Mesenteric fat pad (tissue), 1 donor: ENCODE measurements at regions not wholly inside any gene's neighbourhood (a gene's known extent, or its start where the extent isn't known, plus 50 kb on each side); places are given as distances from the start of the nearest gene placed in this dataset.
"Not testable (repeated sequence)": the region's sequence is repeated elsewhere in the genome, so short reads cannot be mapped to it uniquely, and the experiment has no call there.

ENCODE experiments used
- DNase-seq: peaks from one replicate; pipeline ENCODE4 v3.0.0-alpha.2; 2020; ENCODE audit warnings: low spot score
- donor health status: DM: yes; HTN: yes; CAD: no.

DNA sequence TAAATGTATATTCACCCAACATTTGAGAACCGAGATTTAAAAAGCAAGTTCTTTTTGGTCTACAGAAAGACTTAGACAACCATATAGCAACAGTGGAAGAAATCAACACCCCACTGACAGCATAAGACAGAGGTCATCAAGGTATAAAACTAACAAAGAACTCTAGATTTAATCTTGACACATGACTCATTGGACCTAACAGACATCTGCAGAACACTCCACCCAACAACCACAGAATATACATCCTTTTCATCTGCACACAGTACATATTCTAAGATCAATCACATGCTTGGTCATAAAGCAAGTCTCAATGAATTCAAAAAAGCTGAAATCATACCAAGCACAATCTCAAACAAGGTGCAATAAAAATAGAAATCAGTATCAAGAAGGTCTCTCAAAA lies 65.8 kb downstream of the SPIN4 start:
- DNase-seq: no peak

DNA sequence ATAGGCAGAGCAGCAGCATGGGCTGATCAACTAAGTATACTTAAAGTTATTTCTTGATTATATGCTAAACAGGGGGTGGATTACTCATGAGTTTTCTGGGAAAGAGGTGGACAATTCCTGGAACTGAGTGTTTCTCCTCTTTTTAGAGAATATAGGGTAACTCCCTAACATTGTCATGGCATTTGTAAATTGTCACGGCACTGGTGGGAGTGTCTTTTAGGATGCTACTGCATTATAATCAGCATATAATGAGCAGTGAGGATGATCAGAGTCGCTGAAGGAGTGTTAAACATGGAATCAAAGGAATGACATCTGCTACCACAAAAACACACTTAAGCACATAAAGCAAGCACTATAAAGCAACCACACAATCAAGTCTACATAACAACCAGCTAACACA lies 66.5 kb downstream of the SPIN4 start:
- DNase-seq: no peak

DNA sequence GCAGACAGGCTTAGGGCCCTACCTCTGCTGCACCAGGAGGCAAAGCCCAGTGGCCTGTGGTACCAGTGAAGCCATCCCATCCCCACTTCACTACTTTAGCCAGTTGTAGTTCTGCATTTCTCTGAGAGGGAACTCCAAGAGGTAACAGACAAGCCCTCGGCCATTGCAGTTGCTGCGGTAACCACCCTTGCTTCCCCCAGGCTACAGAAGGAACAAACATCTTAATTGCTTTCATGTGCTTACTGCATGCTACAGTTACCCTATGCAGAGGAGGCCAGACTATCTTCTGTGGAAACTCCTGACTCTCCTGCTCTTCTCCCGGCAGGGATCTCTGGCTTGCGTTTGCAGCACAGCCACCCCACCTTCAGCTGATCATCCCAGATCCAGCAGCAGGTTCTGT lies 67.8 kb downstream of the SPIN4 start:
- DNase-seq: no peak

DNA sequence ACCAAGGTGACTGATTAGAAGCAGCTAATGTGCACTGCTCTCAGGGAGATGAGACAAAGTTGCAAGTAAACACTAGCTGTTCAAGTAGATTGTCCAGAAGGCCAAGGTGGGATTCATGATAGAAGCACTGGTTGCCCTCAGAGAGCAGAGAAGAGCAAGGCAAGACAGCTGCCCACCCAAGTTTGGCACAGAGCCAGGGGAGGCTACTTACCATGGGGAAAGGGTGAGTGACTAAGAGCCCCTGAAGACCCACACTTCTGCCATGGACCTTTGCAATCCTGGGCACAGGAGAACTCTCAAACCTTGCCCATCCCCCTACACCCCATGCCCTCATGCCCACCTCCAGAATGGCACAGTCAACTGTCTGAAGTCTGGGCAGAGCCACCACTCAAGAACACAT lies 68.3 kb downstream of the SPIN4 start:
- no peak for DNase-seq

DNA sequence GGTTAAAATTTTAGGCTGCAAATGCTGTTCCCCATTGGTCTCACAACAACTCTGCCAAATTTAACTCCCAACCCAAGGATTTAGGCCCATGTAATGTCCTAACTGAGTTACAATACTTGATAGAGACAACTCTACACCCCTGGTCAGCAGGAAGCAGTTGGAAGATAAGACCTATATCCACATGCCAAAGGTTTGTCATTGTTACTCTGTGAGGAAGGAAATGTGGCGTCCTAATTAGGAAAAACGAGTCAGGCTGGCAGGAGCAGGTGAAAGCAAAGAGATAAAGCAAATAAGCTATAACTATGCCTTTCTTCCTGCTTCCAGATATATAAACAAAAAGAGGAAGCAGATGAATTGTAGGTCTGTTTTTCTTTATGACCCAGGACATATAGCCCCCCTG lies 69.1 kb downstream of the SPIN4 start:
- DNase-seq: no peak

DNA sequence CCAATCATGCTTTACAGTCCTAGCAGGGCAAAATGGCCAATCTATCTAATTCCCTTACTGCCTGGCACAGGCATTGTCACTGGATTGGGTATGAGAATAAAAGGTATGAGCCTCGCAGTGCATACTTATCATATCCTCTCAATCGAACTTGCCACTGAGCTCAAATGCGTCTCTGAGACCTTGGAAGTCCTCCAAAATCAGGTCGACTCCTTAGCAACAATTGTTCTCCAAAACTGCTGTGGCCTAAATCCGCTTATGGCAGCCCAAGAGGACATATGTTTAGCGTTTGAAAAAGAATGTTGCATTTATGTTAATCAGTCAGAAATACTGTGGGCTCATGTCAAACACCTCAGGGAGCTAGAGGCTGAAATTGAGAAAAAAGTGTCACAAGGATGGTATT lies 69.7 kb downstream of the SPIN4 start:
- no peak for DNase-seq

DNA sequence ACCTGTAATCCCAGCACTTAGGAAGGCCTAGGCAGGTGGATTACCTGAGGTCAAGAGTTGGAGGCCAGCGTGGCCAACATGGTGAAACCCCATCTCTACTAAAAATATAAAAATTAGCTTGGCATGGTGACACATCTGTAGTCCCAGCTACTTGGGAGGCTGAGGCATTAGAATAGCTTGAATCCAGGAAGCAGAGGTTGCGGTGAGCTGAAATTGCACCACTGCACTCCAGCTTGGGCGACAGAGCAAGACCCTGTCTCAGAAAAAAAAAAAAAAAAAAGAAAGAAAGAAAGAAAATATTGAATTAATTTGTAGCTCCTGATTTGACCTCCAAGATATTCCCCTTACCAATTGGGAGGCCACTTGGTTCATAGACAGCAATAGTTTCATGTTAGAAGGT lies 73.7 kb downstream of the SPIN4 start:
- not testable (repeated sequence) for DNase-seq

DNA sequence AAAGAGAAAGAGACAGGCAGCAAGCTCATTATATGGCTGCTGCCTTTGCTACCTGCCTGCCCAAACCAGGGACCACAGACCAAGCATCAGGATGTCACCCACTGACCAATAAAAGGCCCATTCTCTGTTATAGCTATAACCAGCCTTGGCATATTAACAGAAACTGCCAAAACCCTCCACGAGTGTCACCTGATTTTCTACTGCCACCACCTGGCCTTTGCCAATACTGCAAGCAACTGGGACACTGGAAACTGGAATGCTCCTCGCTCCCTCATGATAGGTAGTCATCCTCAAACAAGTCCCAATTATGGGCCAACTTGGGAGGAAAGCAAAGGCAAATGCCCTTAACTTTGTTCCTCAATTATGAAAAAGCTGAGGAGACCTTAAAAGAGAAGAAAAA lies 76.0 kb downstream of the SPIN4 start:
- no peak for DNase-seq

DNA sequence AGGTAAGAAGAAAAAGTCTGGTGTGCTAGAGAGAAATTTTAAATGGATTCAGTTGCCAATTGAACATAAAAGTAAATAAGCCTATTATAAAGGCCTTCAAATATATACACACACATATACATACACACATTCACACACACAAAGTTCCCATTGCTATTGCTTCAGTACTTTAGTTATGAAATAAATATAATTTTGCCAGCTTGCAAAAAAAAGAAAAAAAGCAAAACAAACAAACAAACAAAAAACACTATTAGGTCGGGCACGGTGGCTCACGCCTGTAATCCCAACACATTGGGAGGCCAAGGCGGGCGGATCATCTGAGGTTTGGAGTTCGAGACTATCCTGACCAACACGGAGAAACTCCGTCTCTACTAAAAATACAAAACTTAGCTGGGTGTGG lies 80.3 kb downstream of the SPIN4 start:
- DNase-seq: no peak

DNA sequence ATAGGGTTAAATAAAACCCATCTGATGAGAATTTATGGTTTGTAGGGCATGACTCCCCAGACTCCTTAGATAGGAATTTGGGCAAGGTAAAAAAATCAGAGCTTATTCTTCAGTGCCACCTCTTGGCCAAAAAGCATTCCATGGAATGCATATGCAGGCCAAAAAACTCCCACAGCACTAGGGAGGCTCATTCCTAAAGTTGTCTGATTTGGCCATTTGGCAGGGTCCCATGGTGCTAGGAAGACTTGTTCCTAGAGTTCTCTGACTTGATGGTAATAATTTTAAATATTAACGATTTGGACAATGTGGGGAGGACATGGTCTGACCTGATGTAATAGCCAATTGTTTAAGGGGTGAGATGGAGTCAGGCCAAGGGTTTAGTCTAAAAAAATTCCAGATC lies 93.0 kb downstream of the SPIN4 start:
- DNase-seq: no peak

DNA sequence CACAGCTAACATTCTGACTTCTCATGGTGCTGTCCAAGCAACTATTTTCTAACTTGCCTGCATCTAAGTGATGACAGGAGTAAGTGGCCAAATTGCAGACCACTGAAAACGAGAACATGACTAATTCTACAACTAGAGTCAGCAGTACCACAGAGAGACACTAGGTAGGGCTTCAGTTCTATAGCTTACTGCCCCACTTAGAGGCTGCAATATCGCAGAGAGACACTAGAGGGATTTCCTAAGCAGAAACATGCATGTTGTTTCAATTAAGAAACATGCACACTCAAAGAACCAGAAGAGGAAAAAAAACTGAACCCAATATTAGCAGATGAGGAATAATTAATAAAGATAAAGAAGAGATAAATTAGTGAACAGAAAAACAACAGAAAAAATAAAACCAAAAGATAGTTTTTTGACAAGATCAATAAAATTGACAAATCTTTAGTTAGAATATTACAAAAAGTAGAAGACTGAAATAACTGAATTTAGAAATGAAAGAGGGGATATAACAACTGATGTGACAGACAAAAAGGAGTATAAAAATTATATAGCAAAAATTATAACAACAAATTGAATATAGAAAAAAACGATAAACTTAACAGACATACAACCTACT lies 100.8 kb downstream of the SPIN4 start:
- no peak for DNase-seq

DNA sequence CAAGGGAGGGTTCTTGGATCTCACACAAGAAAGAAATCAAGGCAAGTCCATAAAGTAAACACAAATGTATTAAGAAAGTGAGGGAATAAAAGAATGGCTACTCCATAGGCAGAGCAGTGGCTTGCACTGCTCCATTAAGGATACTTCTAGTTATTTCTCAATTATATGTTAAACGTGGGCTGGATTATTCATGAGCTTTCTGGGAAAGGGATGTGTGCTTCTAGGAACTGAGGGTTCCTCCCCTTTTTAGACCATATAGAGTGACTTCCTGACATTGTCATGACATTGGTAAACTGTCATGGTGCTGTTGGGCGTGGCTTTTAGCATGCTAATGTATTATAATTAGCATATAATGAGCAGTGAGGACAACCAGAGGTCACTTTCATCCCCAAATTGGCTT lies 108.4 kb downstream of the SPIN4 start:
- DNase-seq: not testable (repeated sequence)

DNA sequence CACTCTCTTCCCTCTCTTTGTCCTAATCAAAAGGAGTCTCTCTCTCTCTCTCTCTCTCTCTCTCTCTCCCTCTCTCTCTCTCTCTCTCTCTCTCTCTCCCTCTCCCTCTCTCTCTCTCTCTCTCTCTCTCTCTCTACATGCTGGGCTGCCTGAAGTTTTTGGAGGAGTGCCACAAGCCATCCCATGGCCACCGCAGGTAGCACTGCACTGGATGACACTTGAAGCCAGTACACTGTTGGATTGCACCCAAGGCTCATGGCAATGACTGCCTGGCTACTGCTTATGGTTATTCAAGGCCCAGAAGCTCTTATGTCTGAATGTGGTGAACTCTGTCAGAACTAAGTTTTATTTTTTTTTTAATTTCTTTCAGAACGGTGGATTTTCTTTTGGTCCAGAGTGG lies 115.2 kb downstream of the SPIN4 start:
- not testable (repeated sequence) for DNase-seq

DNA sequence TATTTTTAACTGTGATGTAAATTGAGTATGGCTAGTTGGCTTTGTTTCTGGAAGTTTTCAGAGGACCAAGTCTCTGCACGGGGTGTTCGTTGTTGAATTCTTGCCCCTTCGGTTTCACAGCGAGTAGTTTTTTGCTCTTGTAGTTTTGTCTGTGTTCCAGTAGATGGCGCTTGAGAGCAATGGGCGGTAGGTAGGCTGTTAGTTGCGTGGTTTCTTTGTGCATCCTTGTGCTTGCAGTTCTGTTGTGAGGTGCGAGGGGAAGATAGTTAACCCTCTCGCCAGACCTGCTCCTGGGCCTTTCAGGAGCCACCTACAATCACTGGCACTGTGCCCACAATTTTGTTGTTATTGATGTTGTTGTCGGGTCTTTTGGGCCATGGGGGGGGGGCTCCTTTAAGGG lies 118.1 kb downstream of the SPIN4 start:
- DNase-seq: not testable (repeated sequence)

DNA sequence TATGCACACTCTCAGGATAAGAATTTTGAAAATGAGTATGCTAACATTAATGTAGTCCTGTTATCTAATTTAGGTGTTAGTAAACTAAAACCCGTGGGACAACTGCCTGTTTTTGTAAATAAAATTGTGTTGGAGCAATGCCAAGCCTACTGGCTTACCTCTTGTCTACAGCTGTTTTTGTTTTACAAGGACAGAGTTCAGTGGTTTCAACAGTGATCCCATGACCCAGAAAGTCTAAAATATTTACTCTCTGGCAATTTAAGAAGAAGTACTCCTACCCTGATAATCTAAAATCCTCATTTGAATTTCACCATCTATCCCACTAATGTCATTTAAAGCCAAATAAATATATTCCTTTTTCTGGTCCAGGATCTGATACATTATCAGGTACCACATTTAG lies 132.9 kb downstream of the SPIN4 start:
- DNase-seq: not testable (repeated sequence)

DNA sequence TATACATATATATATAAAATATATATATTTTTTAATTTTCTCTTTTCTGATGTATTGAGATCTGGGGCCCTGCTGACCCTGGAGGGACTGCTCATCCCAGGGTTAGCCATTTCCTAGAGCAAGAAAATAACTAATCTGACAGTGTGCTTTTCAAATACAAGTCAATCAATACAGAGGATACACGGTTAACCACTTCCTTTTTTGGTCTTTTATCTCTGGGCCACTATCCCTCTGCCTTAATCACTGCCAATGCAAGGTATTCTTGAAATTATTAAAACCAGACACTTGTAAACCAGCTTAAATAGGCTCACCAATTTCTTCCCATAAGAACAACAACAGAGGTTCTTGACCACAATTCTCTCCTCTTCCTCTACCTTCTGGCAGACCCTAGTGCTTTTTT lies 133.6 kb downstream of the SPIN4 start:
- DNase-seq: not testable (repeated sequence)

DNA sequence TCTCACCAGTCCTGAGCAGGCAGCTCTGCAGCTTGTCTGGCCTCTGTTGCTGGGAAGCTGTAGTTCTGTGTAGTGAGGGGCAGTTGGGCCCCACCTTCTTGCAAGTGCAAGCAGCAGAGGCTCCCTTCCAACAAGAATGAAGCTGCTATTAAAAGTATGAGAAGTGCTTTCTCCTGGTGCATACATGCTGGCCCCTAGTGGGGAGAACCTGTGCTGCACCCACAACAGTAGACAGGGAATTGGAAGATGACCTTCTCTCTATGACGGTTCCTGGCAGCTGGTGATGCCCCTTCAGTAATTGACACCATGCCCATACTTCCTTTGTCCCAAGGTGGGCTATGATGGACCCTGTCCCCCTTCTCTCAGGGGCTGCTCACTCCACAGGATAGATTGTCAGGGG lies 141.5 kb downstream of the SPIN4 start:
- not testable (repeated sequence) for DNase-seq

DNA sequence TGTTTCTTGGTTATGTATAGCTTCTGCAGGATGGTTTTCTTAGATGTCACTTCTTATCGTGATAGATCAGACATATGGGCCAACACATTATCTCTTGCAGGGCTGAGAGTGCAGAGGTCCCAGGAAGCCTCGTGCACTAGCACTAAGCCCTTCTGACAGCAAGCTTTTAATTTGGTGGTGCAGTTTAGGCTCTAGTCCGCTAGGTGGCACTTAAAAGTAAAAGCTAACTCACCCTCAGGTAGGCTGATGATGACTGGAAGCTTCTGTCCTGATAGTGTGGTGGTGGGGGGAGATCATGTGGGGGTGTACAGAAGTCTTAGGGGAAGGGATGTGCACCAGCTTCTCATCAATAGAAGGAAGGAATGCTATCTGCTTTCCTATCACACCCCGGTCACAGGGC lies 142.0 kb downstream of the SPIN4 start:
- not testable (repeated sequence) for DNase-seq

DNA sequence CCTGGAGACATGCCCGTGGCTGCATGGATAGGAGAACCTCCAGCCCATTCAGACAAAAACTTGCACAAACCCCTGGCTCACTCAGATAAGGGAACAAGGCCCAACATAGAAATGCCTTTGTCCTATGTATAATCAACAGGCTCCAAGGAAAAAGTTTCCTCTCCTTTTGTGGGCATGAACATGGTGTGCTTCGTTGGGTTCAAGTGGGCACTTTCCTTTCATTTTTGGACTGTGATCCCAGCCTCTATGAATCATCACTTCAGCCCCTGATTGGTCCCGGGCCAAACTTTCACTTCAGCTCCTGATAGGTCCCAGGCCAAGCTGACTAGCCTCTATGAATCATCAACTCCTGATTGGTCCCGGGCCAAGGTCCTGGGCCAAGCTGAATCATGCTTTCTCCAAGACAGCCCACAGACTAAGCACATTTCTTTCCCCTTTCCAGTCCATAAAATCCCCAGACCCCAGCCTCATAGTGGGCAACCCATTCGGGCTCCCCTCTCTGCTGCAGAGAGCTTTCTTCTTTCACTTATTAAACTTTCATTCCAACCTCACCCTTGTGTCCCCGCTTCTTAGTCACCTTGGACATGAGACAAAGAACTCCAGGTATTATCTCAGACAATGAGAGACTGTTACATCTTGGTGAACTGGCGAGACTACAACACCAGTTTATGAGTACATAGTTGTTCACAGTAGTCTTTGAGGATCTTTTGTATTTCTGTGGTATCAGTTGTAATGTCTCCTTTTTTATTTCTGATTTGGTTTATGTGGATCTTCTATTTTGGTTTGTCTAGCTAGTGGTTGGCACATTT lies 146.7 kb downstream of the SPIN4 start:
- not testable (repeated sequence) for DNase-seq

DNA sequence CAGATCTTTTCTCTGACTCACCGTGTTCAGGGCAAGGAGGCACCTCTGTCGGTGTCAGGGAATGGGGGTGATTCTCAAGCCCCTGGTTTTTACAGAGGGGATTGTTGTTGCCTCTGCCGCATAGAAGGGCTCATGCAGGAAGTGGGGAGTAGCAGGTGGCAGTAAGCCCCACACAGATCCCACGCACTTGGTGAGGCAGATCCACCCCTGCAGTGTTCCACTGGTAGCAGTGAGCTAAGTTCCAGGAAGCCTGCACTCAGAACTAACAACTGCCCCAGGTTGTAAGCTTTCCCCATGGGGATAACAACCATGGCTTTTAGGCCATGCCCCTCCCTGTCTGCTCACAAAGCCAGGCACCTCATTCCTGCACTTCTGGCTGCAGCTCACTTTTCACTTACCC lies 149.1 kb downstream of the SPIN4 start:
- DNase-seq: not testable (repeated sequence)

DNA sequence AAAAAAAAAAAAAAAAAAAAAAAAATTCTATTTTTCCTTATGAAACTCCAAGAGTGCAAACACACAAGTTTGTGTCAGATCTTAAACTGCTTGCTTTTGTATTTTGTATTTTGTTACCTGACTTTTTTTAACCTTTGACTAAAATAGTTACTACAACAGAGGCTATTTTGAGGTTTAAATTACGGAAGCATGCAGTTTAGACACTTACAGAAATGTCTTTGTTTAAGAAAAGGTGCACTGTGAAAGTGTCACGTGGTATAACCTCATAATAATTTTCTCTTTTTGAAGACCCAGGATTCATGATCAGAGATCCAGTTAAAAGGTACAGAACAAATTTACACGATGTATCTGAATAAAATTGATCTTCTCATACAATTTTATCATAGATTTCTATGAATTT lies 152.4 kb downstream of the SPIN4 start:
- DNase-seq: not testable (repeated sequence)

DNA sequence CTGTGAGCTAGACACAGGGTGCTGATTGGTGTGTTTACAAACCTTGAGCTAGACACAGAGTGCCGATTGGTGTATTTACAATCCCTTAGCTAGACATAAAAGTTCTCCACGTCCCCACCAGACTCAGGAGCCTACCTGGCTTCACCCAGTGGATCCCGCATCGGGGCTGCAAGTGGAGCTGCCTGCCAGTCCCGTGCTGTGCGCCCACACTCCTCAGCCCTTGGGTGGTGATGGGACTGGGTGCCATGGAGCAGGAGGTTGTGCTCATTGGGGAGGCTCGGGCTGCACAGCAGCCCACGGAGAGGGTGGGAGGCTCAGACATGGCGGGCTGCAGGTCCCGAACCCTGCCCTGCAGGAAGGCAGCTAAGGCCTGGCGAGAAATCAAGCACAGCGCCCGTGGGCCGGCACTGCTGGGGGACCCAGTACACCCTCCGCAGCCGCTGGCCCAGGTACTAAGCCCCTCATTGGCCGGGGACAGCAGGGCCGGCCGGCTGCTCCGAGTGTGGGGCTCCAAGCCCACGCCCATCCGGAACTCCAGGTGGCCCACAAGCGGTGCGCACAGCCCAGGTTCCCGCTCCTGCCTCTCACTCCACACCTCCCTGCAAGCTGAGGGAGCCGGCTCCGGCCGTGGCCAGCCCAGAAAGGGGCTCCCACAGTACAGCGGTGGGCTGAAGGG lies 158.6 kb downstream of the SPIN4 start:
- DNase-seq: peak; percentile 86

DNA sequence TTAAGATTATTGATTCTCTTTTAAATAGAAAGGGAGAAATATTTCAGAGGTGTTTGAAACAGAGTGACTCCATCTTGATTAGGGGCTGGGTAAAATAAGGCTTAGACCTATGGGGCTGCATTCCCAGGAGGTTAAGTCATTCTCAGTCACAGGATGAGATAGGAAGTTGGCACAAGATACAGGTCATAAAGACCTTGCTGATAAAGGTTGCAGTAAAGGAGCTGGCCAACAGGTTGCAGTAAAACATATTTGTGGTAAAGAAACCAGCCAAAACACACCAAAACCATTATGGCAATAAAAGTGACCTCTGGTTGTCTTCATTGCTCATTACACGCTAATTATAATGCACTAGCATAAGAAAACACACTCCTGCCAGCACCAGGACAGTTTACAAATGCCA lies 165.0 kb downstream of the SPIN4 start:
- no peak for DNase-seq
